PC-9 (cell line): ENCODE measurements at regions not wholly inside any gene's neighbourhood (a gene's known extent, or its start where the extent isn't known, plus 50 kb on each side); places are given as distances from the start of the nearest gene placed in this dataset.
"Not testable (repeated sequence)": the region's sequence is repeated elsewhere in the genome, so short reads cannot be mapped to it uniquely, and the experiment has no call there.

Experiments used
- BruUV-seq: library from RNA; stranded (reverse); fragments of 400-500 nt; replicated peaks from 2 replicates; lab custom pipeline; 2021; lab: Mats Ljungman, UMichigan
- CTCF ChIA-PET: fragments of 300-600 bp; sonication (Branson Sonifier 250); formaldehyde crosslinking; loops from one replicate; lab custom pipeline; 2022; ENCODE audit warnings: antibody characterized with exemption; lab: Charles Lee
- POLR2A ChIA-PET: fragments of 300-600 bp; sonication (Branson Sonifier 250); formaldehyde crosslinking; loops from one replicate; lab custom pipeline; 2022; ENCODE audit warnings: antibody characterized with exemption; ENCODE audit not compliant: unreplicated experiment; lab: Charles Lee
- DNase-seq, 2 experiments: peaks; one replicate each; pipeline versions ENCODE4 v3.0.0 to v3.0.0-alpha.2; 2015 to 2022; ENCODE audit warnings: mixed read lengths in 1 of 2
- H2AFZ ChIP-seq: fragments of 200-600 bp; sonication (generic); 2 replicates; pipeline ENCODE4 v1.8.1; 2017; ENCODE audit warnings: antibody characterized with exemption
- H3F3A ChIP-seq: fragments of 200-600 bp; sonication (generic); 2 replicates; pipeline ENCODE4 v1.8.1; 2017; ENCODE audit warnings: antibody characterized with exemption, mild to moderate bottlenecking, low read depth; ENCODE audit not compliant: insufficient read depth
- H3K27ac ChIP-seq: fragments of 200-600 bp; sonication (generic); 2 replicates; pipeline ENCODE4 v1.6.1; 2016; ENCODE audit warnings: mixed run types
- H3K27me3 ChIP-seq: fragments of 200-600 bp; sonication (generic); 2 replicates; pipeline ENCODE4 v1.6.1; 2016; ENCODE audit warnings: low read depth, mixed run types; ENCODE audit not compliant: insufficient read depth
- H3K36me3 ChIP-seq: fragments of 200-600 bp; sonication (generic); 2 replicates; pipeline ENCODE4 v1.6.1; 2016; ENCODE audit warnings: low read depth, mixed run types
- H3K4me1 ChIP-seq: fragments of 200-600 bp; sonication (generic); replicated peaks from 2 replicates; pipeline ENCODE4 v1.6.1; 2016; ENCODE audit warnings: mixed run types; ENCODE audit not compliant: insufficient read depth
- H3K4me2 ChIP-seq: fragments of 200-600 bp; sonication (generic); 2 replicates; pipeline ENCODE4 v1.6.1; 2017; ENCODE audit warnings: mixed run types
- H3K4me3 ChIP-seq: fragments of 200-600 bp; sonication (generic); 2 replicates; pipeline ENCODE4 v1.6.1; 2016; ENCODE audit warnings: mixed run types
- H3K79me2 ChIP-seq: fragments of 200-600 bp; sonication (generic); 2 replicates; pipeline ENCODE4 v1.6.1; 2017; ENCODE audit warnings: low read depth, mixed run types
- H3K9me2 ChIP-seq: fragments of 200-600 bp; sonication (generic); 2 replicates; pipeline ENCODE4 v1.8.1; 2017; ENCODE audit warnings: mild to moderate bottlenecking; ENCODE audit not compliant: insufficient read depth
- H3K9me3 ChIP-seq: fragments of 200-600 bp; sonication (generic); 2 replicates; pipeline ENCODE4 v1.8.1; 2016; ENCODE audit warnings: low read depth; ENCODE audit not compliant: insufficient read depth
- H4K20me1 ChIP-seq: fragments of 200-600 bp; sonication (generic); 2 replicates; pipeline ENCODE4 v1.8.1; 2017; ENCODE audit not compliant: insufficient read depth
- EZH2 ChIP-seq: fragments of 200-600 bp; sonication (generic); IDR thresholded peaks from 2 replicates; pipeline ENCODE4 v1.8.0; 2017; ENCODE audit warnings: antibody characterized with exemption, low read depth
- intact Hi-C: fragments of 100-400 bp; cut with micrococcal nuclease; formaldehyde crosslinking; loops from one replicate; pipeline ENCODE4 v1.10.0; 2022; ENCODE audit not compliant: unreplicated experiment
- TF ChIP-seq, protein P1 (sequence below): fragments of 200-600 bp; sonication (generic); conservative IDR thresholded peaks from 2 replicates; pipeline ENCODE4 v1.6.1; 2017; ENCODE audit warnings: mixed run types, antibody characterized with exemption, mild to moderate bottlenecking, moderate library complexity

DNA sequence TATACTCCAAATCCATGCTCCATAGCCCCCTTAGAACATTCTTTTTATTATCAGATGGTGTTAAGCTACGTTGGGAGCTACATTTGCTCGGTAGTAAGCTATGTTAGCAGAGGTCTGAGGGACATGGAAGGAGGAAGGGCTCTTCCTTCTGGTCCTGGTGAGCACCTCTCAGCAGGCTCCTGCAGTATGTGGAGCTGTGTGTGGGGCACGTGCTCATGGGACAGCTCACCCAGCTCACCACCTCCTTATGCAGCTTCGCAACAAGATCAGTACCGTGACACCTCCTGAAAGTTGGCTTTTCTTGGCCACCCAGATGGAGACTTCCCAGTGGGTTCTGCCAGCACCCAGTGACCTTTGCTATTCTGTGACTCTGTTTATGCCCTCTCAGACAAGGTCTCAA is 400.5 kb upstream of the SLC10A2 start:
- no peak overlapping the region for H3K4me3 ChIP-seq
- H3K79me2 ChIP-seq = no peaks in the 10 kb centered on the region
- H3K4me1 ChIP-seq = peaks cover 24% of the 10 kb centered on the region
- H3K27ac ChIP-seq = no peak overlapping the region
- BruUV-seq = no TSS peak
- no peaks in the 10 kb centered on the region for H3K36me3 ChIP-seq
- ChIA-PET POLR2A (no interaction called here), CTCF (no interaction called here)
- H3K27me3 ChIP-seq = no peaks in the 10 kb centered on the region
- TF ChIP-seq, protein P1, sequence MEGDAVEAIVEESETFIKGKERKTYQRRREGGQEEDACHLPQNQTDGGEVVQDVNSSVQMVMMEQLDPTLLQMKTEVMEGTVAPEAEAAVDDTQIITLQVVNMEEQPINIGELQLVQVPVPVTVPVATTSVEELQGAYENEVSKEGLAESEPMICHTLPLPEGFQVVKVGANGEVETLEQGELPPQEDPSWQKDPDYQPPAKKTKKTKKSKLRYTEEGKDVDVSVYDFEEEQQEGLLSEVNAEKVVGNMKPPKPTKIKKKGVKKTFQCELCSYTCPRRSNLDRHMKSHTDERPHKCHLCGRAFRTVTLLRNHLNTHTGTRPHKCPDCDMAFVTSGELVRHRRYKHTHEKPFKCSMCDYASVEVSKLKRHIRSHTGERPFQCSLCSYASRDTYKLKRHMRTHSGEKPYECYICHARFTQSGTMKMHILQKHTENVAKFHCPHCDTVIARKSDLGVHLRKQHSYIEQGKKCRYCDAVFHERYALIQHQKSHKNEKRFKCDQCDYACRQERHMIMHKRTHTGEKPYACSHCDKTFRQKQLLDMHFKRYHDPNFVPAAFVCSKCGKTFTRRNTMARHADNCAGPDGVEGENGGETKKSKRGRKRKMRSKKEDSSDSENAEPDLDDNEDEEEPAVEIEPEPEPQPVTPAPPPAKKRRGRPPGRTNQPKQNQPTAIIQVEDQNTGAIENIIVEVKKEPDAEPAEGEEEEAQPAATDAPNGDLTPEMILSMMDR = no peak
- TF ChIP-seq EZH2 = no peak
- H3K9me2 ChIP-seq = no peaks in the 10 kb centered on the region
- H3F3A ChIP-seq = no peaks in the 10 kb centered on the region
- DNase-seq = no peak
- H3K4me2 ChIP-seq = no peak overlapping the region
- peaks cover 4% of the 10 kb centered on the region; the same call in 1 of the 2 replicates for H3K9me3 ChIP-seq
- intact Hi-C loops = no loop called here
- no peak overlapping the region for H2AFZ ChIP-seq
- no peaks in the 10 kb centered on the region for H4K20me1 ChIP-seq

DNA sequence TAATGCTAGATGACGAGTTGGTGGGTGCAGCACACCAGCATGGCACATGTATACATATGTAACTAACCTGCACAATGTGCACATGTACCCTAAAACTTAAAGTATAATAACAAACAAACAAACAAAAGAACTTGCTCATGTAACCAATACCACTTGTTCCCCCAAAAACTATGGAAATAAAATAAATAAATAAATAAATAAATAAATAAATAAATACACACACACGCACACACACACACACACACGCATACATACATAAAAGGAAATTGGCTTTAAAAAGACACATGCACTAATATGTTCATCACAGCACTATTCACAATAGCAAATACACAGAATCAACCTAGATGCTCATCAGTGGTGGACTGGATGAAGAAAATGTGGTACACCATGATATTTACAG is 394.0 kb upstream of the SLC10A2 start:
- H4K20me1 ChIP-seq, H3F3A ChIP-seq, H3K27ac ChIP-seq, CTCF ChIA-PET, intact Hi-C loops, H2AFZ ChIP-seq, H3K4me3 ChIP-seq, H3K4me1 ChIP-seq, POLR2A ChIA-PET, H3K9me3 ChIP-seq, H3K36me3 ChIP-seq, DNase-seq, H3K27me3 ChIP-seq, H3K4me2 ChIP-seq, H3K9me2 ChIP-seq, BruUV-seq, H3K79me2 ChIP-seq: not testable (repeated sequence)

DNA sequence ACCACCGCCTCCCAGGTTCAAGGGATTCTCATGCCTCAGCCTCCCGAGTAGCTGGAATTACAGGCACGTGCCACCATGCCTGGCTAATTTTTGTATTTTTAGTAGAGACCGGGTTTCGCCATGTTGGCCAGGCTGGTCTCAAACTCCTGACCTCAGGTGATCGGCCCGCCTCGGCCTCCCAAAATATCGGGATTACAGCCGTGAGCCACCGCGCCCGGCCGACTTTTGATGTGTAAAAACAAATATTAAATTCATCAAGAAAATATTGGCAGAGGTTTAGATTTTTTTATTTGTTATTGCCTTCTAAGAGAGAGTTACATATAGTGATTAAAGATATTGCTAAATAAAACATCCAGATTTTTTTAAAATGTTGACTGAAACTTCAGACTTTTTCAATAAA is 390.8 kb upstream of the SLC10A2 start:
- CTCF ChIA-PET = interaction anchor here (0.7 kb wide), 1 partner anchor 1522 kb away, joined by 7 read pairs; no protein-coding TSS in a partner anchor
- POLR2A ChIA-PET, H3K9me3 ChIP-seq, H2AFZ ChIP-seq, intact Hi-C loops, H3K79me2 ChIP-seq, H4K20me1 ChIP-seq, H3K4me2 ChIP-seq, H3K27me3 ChIP-seq, H3K4me1 ChIP-seq, BruUV-seq, H3K36me3 ChIP-seq, DNase-seq, H3K9me2 ChIP-seq, H3K4me3 ChIP-seq, H3F3A ChIP-seq, H3K27ac ChIP-seq: not testable (repeated sequence)

DNA sequence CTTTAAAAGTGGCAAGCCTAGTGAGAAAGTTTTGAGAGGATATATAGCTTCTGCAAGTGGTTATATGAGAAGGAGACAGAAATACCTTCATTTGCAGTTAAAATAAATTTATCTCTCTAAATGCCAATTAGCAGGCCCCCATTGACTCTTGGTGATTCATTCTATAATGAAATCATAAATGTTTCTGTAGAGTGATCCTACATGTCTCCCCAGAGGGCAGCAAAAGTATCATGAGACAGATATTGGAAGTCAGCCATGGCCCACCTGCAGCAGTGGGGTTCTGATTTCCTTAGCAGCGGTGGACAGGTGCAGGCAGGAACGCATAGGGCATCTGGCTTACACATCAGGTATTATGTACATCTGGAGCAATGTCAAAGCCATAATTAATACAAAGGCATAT is 385.4 kb upstream of the SLC10A2 start:
- H4K20me1 ChIP-seq = no peaks in the 10 kb centered on the region
- no peaks in the 10 kb centered on the region for H3K36me3 ChIP-seq
- H3K9me2 ChIP-seq = no peaks in the 10 kb centered on the region
- no peaks in the 10 kb centered on the region; the same call in 1 of the 2 replicates for H3F3A ChIP-seq
- TF ChIP-seq EZH2 = no peak
- TF ChIP-seq, protein P1 = no peak
- DNase-seq = no peak
- no peaks in the 10 kb centered on the region for H3K9me3 ChIP-seq
- intact Hi-C loops = no loop called here
- BruUV-seq = no TSS peak
- no peaks in the 10 kb centered on the region for H3K4me1 ChIP-seq
- H3K27ac ChIP-seq = no peak overlapping the region
- ChIA-PET CTCF (no interaction called here), POLR2A (no interaction called here)
- H2AFZ ChIP-seq = no peak overlapping the region
- H3K4me3 ChIP-seq = no peak overlapping the region
- H3K27me3 ChIP-seq = no peaks in the 10 kb centered on the region
- H3K4me2 ChIP-seq = no peak overlapping the region
- no peaks in the 10 kb centered on the region for H3K79me2 ChIP-seq
